Ovary (tissue), 7 donors: ENCODE measurements at regions not wholly inside any gene's neighbourhood (a gene's known extent, or its start where the extent isn't known, plus 50 kb on each side); places are given as distances from the start of the nearest gene placed in this dataset.

Source experiments
- DNase-seq, 5 donors: peaks; one replicate each; pipeline ENCODE4 v3.0.0-alpha.2; 2019 to 2020
- H3K27ac ChIP-seq, 2 donors: fragments of 200-600 bp; one replicate each; pipeline versions ENCODE4 v1.5.1 to v1.8.0; 2019 to 2022
- H3K27me3 ChIP-seq: fragments of 200-600 bp; one replicate; pipeline ENCODE4 v1.8.0; 2022
- H3K36me3 ChIP-seq: fragments of 200-600 bp; sonication (generic); one replicate; pipeline ENCODE4 v1.5.1; 2019
- H3K4me1 ChIP-seq: one replicate; pipeline ENCODE4 v1.8.1; 2013; ENCODE audit warnings: mild to moderate bottlenecking, moderate library complexity; ENCODE audit not compliant: insufficient read depth
- H3K4me3 ChIP-seq: fragments of 200-600 bp; sonication (generic); one replicate; pipeline ENCODE4 v1.5.1; 2017
- H3K9me3 ChIP-seq, 2 donors: fragments of 200-600 bp in 1 of 2; sonication (generic) in 1 of 2; one replicate each; pipeline versions ENCODE4 v1.5.1 to v1.8.1; 2013 to 2019; ENCODE audit warnings: mild to moderate bottlenecking in 1 of 2, moderate library complexity in 1 of 2
- CTCF ChIP-seq, 3 donors: fragments of 450-650 bp in 2 of 3; fragments of 200-600 bp in 1 of 3; IDR thresholded peaks; one replicate each; pipeline versions ENCODE4 v1.5.1 to v1.8.0; 2016 to 2022; ENCODE audit warnings: antibody characterized with exemption in 3 of 3, mild to moderate bottlenecking in 1 of 3
- EP300 ChIP-seq: sonication (generic); formaldehyde crosslinking; IDR thresholded peaks from one replicate; pipeline ENCODE4 v1.6.1; 2017; ENCODE audit warnings: antibody characterized with exemption
- POLR2A ChIP-seq: fragments of 450-650 bp; IDR thresholded peaks from one replicate; pipeline ENCODE4 v1.6.1; 2017; ENCODE audit warnings: antibody characterized with exemption, mild to moderate bottlenecking, moderate library complexity
- WGBS, 3 donors: extraction: QIAGEN DNeasy Blood & Tissue Kit in 1 of 3; methylation state at CpG; one replicate each; pipeline versions ENCODE4 v1.1.5 to v1.1.7; 2013 to 2017; 5-methylcytosine and 5-hydroxymethylcytosine counted together
- intact Hi-C, 4 donors: fragments of 100-400 bp; cut with DNase I; formaldehyde crosslinking; loops; one replicate each; pipeline versions ENCODE4 v1.11.0 to v1.15.1; 2022 to 2023
- donor health status: DM: no; HTN: no; CAD: no; lungs with moderate emphysema.
- donor health status: DM: no; HTN: no; CAD: no.
- donor health status: Bipolar disorder and iron deficiency.
- donor health status: DM: no; HTN: no; CAD: no.
- donor health status: DM: yes; HTN: yes; CAD: no.

DNA sequence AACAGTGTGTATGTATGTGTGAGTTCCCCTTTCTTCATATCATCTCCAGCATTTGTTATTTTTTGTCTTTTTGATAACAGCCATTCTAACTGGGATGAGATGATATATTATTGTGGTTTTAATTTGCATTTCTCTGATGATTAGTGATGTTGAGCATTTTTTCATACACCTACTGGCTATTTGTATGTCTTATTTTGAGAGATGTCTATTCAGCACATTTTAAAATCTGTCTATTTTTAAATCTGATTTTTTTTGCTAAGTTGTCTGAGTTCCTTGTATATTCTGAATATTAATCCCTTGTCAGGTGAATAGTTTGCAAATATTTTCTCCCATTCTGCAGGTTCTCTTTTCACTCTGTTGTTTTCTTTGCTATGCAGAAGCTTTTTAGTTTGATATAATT lies 469.1 kb downstream of the FUT8 start:
- intact Hi-C loops: no loop called here

GRCh38 chr14:65888677-65889076 lies 476.1 kb downstream of the FUT8 start:
- Histone ChIP-seq H3K36me3 (no peaks in the 10 kb centered on the region), H3K27me3 (no peaks in the 10 kb centered on the region), H3K9me3 (no peaks in the 10 kb centered on the region), H3K27ac (no peak overlapping the region), H3K4me3 (no peak overlapping the region), H3K4me1 (no peaks in the 10 kb centered on the region)
- intact Hi-C loops: no loop called here
- TF ChIP-seq CTCF (IDR thresholded peaks at IDR 0.05) (no peak), POLR2A (no peak), EP300 (no peak)
- WGBS, 3 donors: 57 to 86% (median 76%) methylated on average over 3 of the region's 3 CpGs
- no peak for DNase-seq

More for the DNA sequence above, 469.1 kb downstream of the FUT8 start:
- no peaks in the 10 kb centered on the region for H3K9me3 ChIP-seq
- H3K27me3 ChIP-seq: no peaks in the 10 kb centered on the region
- TF ChIP-seq POLR2A (no peak), EP300 (no peak), CTCF (IDR thresholded peaks at IDR 0.05) (no peak)
- H3K27ac ChIP-seq: no peak overlapping the region
- no peak for DNase-seq
- no peaks in the 10 kb centered on the region for H3K4me1 ChIP-seq
- H3K36me3 ChIP-seq: no peaks in the 10 kb centered on the region
- no peak overlapping the region for H3K4me3 ChIP-seq

GRCh38 chr14:65892315-65892714 lies 479.8 kb downstream of the FUT8 start:
- Histone ChIP-seq H3K4me3 (no peak overlapping the region), H3K4me1 (no peaks in the 10 kb centered on the region), H3K36me3 (no peaks in the 10 kb centered on the region), H3K27me3 (no peaks in the 10 kb centered on the region), H3K27ac (no peak overlapping the region), H3K9me3 (no peaks in the 10 kb centered on the region)
- no peak for DNase-seq
- TF ChIP-seq EP300: no peak
- TF ChIP-seq POLR2A: no peak
- TF ChIP-seq CTCF (IDR thresholded peaks at IDR 0.05): no peak
- intact Hi-C loops: no loop called here
- 64 to 76% (median 74%) methylated on average over 7 of the region's 7 CpGs for WGBS, 3 donors

- Histone ChIP-seq H3K36me3 (no peaks in the 10 kb centered on the region), H3K27me3 (no peaks in the 10 kb centered on the region), H3K9me3 (no peaks in the 10 kb centered on the region), H3K27ac (no peak overlapping the region), H3K4me1 (no peaks in the 10 kb centered on the region), H3K4me3 (no peak overlapping the region)
- no peak for DNase-seq
- 78 to 82% (median 80%) methylated on average over 2 of the region's 2 CpGs for WGBS, 3 donors
- intact Hi-C loops: no loop called here
- no peak for TF ChIP-seq POLR2A
- no peak for TF ChIP-seq EP300
Measured at GRCh38 chr14:65900164-65900563, 487.6 kb downstream of the FUT8 start.

DNA sequence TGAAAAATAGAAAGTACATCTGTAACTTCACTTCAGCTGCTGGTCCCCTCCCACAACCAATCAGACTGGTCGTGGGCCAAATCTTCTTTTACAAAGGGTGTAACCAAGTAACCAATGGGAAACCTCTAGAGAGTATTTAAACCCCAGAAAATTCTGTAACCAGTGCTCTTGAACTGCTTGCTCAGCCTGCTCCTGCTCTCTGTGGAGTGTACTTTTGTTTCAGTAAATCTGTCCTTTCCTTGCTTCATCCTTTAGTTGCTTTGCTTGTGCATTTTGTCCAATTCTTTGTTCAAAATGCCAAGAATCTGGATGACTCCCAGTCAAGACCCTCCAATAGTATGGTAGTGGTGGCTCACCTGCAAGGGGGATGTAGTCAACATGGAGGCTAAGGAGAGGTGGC lies 489.1 kb downstream of the FUT8 start:
- intact Hi-C loops: no loop called here
- WGBS, 3 donors: 40 to 47% (median 43%) methylated on average over 1 of the region's 1 CpG
- H3K27ac ChIP-seq: no peak overlapping the region
- H3K27me3 ChIP-seq: no peaks in the 10 kb centered on the region
- H3K4me3 ChIP-seq: no peak overlapping the region
- no peak for DNase-seq
- no peaks in the 10 kb centered on the region for H3K4me1 ChIP-seq
- H3K9me3 ChIP-seq: no peaks in the 10 kb centered on the region
- H3K36me3 ChIP-seq: no peaks in the 10 kb centered on the region
- TF ChIP-seq EP300: no peak

- no peaks in the 10 kb centered on the region for H3K9me3 ChIP-seq
- 72 to 74% (median 73%) methylated on average over 4 of the region's 4 CpGs for WGBS, 3 donors
- TF ChIP-seq POLR2A (no peak), EP300 (no peak), CTCF (IDR thresholded peaks at IDR 0.05) (no peak)
- H3K4me1 ChIP-seq: no peaks in the 10 kb centered on the region
- intact Hi-C loops: no loop called here
- no peaks in the 10 kb centered on the region for H3K36me3 ChIP-seq
- no peak overlapping the region for H3K4me3 ChIP-seq
- no peaks in the 10 kb centered on the region for H3K27me3 ChIP-seq
- H3K27ac ChIP-seq: no peak overlapping the region
- no peak for DNase-seq
Measured at GRCh38 chr14:65904988-65905387, 492.5 kb downstream of the FUT8 start.
